ENCODE measurements at regions not wholly inside any gene's neighbourhood (a gene's known extent, or its start where the extent isn't known, plus 50 kb on each side); places are given as distances from the start of the nearest gene placed in this dataset.

- no peak overlapping the region for H3K4me3 ChIP-seq (ENCODE audit: low read depth, low read length)
- TF ChIP-seq CTCF (IDR thresholded peaks at IDR 0.05; ENCODE audit: insufficient read depth, low read depth, low read length): no peak
- DNase-seq (ENCODE audit: low read depth): no peak
These were observed 609.7 kb downstream of the TLL1 start for GRCh38 chr4:166482758-166483157.

DNA sequence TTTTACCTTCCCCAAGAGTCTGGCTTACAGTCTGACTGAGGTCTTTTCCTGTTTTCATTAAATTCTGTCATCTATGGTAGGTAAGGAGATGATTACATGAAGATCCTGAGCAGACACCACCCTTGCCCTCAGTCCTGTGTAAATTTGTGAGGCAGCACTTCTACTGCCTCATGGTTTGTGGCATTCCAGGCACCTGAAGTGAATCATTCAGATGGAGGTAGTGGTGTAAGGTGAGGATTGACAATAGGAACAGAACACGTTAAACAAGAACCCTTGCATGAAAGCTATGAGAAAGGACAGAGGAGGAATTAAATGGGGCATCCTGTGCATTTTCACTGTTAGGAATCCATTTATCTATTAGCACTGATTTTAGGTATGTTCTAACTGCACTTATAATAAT lies 618.6 kb downstream of the TLL1 start:
- TF ChIP-seq CTCF (IDR thresholded peaks at IDR 0.05; ENCODE audit: insufficient read depth, low read depth, low read length): no peak
- no peak for DNase-seq (ENCODE audit: low read depth)
- H3K4me3 ChIP-seq (ENCODE audit: low read depth, low read length): no peak overlapping the region

GRCh38 chr4:166493924-166494345 lies 620.9 kb downstream of the TLL1 start:
- no peak for TF ChIP-seq CTCF (IDR thresholded peaks at IDR 0.05; ENCODE audit: insufficient read depth, low read depth, low read length)
- no peak overlapping the region for H3K4me3 ChIP-seq (ENCODE audit: low read depth, low read length)
- DNase-seq (ENCODE audit: low read depth): no peak

DNA sequence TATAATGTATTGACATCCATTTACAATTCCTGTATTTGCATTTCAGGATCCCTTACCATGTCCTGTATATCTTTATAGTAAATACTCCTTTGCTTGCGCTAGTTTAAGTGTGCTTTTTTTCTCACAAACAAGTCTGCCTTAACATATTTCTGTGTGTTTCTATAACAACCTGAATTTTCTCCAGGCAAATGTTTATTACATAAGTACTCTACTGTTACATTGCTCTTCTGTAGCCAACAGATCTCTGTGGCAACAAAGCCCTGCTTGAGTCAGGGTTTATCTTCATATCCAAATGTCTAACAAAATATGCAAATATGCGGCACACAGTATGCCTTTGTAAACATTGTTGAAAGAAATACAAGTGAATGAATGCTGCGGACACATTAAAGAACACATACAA lies 625.5 kb downstream of the TLL1 start:
- TF ChIP-seq CTCF (IDR thresholded peaks at IDR 0.05; ENCODE audit: insufficient read depth, low read depth, low read length): no peak
- DNase-seq (ENCODE audit: low read depth): peak; percentile 6
- H3K4me3 ChIP-seq (ENCODE audit: low read depth, low read length): no peak overlapping the region

DNA sequence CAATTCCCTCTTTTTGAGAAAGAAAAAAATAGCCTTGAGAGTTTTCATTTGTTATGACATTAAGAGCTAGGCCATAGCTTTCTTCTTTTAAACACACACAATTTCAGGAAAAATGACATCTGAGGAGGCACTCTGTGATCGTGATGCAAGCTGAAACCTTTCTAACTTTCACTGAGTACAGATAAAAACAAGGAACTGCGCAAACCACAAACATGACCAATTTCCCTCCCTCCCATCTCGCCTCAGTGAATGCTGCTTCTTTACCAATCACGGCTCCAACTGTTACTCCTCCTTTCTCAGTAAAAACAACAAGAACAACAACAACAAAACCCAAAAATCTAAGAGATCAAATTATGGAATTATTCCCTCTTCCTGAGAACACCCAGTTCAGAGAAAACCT lies 626.8 kb downstream of the TLL1 start:
- DNase-seq (ENCODE audit: low read depth): no peak
- H3K4me3 ChIP-seq (ENCODE audit: low read depth, low read length): no peak overlapping the region
- no peak for TF ChIP-seq CTCF (IDR thresholded peaks at IDR 0.05; ENCODE audit: insufficient read depth, low read depth, low read length)

- TF ChIP-seq CTCF (IDR thresholded peaks at IDR 0.05; ENCODE audit: insufficient read depth, low read depth, low read length): peak; percentile 44
- H3K4me3 ChIP-seq (ENCODE audit: low read depth, low read length): no peak overlapping the region
- peak; percentile 12 for DNase-seq (ENCODE audit: low read depth)
These were observed 628.9 kb downstream of the TLL1 start for GRCh38 chr4:166501941-166502382.

DNA sequence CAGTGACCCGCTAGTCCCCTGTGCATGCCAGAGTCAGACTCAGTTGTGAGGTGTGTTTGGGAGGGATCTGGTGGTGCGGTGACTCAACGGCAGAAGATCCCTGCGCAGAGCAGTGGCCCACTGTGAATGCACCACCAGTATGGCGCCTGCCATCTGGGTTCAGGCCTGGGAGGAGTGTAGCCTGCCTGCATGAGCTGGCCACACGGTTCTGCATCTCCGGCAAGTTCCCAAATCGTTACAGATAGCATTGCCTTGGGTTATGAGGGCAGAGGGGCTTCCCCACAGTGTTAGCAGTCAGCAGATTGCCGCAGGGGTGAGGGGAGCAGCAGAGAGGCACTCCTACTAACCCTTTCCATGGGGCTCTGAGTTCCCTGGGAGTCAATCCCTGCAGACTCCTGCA lies 629.6 kb downstream of the TLL1 start:
- H3K4me3 ChIP-seq (ENCODE audit: low read depth, low read length): no peak overlapping the region
- no peak for DNase-seq (ENCODE audit: low read depth)
- TF ChIP-seq CTCF (IDR thresholded peaks at IDR 0.05; ENCODE audit: insufficient read depth, low read depth, low read length): no peak
